ENCODE measurements at regions not wholly inside any gene's neighbourhood (a gene's known extent, or its start where the extent isn't known, plus 50 kb on each side); places are given as distances from the start of the nearest gene placed in this dataset.

GRCh38 chr4:187470061-187470460, 525.5 kb upstream of the ZFP42 start:
- TF ChIP-seq CTCF (tag by site-specific recombination; IDR thresholded peaks at IDR 0.05) (no peak), ZNF354C (tag by site-specific recombination; IDR thresholded peaks at IDR 0.05; ENCODE audit: borderline replicate concordance, low read depth) (no peak)

All from HEK293 (cell line).